OCI-LY1 (cell line): ENCODE measurements at regions not wholly inside any gene's neighbourhood (a gene's known extent, or its start where the extent isn't known, plus 50 kb on each side); places are given as distances from the start of the nearest gene placed in this dataset.

Source experiments
- H2AFZ ChIP-seq: fragments of 200-600 bp; sonication (generic), shearing (Covaris generic); 2 replicates; pipeline ENCODE4 v1.6.0; 2014; ENCODE audit warnings: antibody characterized with exemption, mild to moderate bottlenecking, low read length
- H3F3A ChIP-seq: fragments of 200-600 bp; sonication (generic), shearing (Covaris generic); 2 replicates; pipeline ENCODE4 v1.6.0; 2014; ENCODE audit warnings: mild to moderate bottlenecking, antibody characterized with exemption, low read length, moderate library complexity; ENCODE audit not compliant: insufficient read depth
- H3K27ac ChIP-seq: fragments of 200-600 bp; sonication (generic); 2 replicates; pipeline ENCODE4 v1.5.1; 2014; ENCODE audit warnings: low read length, mixed run types, mild to moderate bottlenecking, low read depth; ENCODE audit not compliant: poor library complexity, severe bottlenecking
- H3K27me3 ChIP-seq: fragments of 200-600 bp; sonication (generic); 2 replicates; pipeline ENCODE4 v1.6.0; 2014; ENCODE audit warnings: antibody characterized with exemption, mild to moderate bottlenecking, low read length, moderate library complexity; ENCODE audit not compliant: insufficient read depth
- H3K36me3 ChIP-seq: fragments of 200-600 bp; sonication (generic); 2 replicates; pipeline ENCODE4 v1.6.1; 2014; ENCODE audit warnings: mild to moderate bottlenecking, antibody characterized with exemption, low read length, moderate library complexity, mixed read lengths; ENCODE audit not compliant: insufficient read depth
- H3K4me1 ChIP-seq: fragments of 200-600 bp; sonication (generic); 2 replicates; pipeline ENCODE4 v1.5.1; 2014; ENCODE audit warnings: mild to moderate bottlenecking, low read length, moderate library complexity; ENCODE audit not compliant: insufficient read depth, severe bottlenecking
- H3K4me2 ChIP-seq: fragments of 200-600 bp; sonication (generic), shearing (Covaris generic); 2 replicates; pipeline ENCODE4 v1.6.1; 2014; ENCODE audit warnings: low read length
- H3K4me3 ChIP-seq: fragments of 200-600 bp; sonication (generic); 2 replicates; pipeline ENCODE4 v1.5.1; 2014; ENCODE audit warnings: low read length, low read depth, mild to moderate bottlenecking, mixed read lengths; ENCODE audit not compliant: poor library complexity, severe bottlenecking
- H3K79me2 ChIP-seq: fragments of 200-600 bp; shearing (Covaris generic); 2 replicates; pipeline ENCODE4 v1.6.1; 2016; ENCODE audit warnings: mixed run types, low read length, mixed read lengths; ENCODE audit not compliant: insufficient read depth
- H3K9ac ChIP-seq: fragments of 200-600 bp; sonication (generic), shearing (Covaris generic); 2 replicates; pipeline ENCODE4 v1.6.1; 2014; ENCODE audit warnings: mild to moderate bottlenecking, low read length, mixed read lengths
- H3K9me2 ChIP-seq: fragments of 200-600 bp; sonication (generic), shearing (Covaris generic); 2 replicates; pipeline ENCODE4 v1.6.1; 2014; ENCODE audit warnings: low read depth, mild to moderate bottlenecking, low read length, mixed read lengths
- H3K9me3 ChIP-seq: fragments of 200-600 bp; shearing (Covaris generic); 2 replicates; pipeline ENCODE4 v1.6.1; 2014; ENCODE audit warnings: low read length, mixed read lengths
- H4K20me1 ChIP-seq: fragments of 200-600 bp; sonication (generic), shearing (Covaris generic); 2 replicates; pipeline ENCODE4 v1.6.0; 2016; ENCODE audit warnings: mild to moderate bottlenecking, low read length; ENCODE audit not compliant: insufficient read depth
- EZH2 ChIP-seq: fragments of 200-600 bp; sonication (generic), shearing (Covaris generic); IDR thresholded peaks from 2 replicates; pipeline ENCODE4 v1.8.0; 2017; ENCODE audit warnings: borderline replicate concordance, mixed run types, mild to moderate bottlenecking, antibody characterized with exemption, low read length, moderate library complexity, mixed read lengths
- TF ChIP-seq, protein P1 (sequence below): fragments of 200-600 bp; sonication (generic), shearing (Covaris generic); IDR thresholded peaks from 2 replicates; pipeline ENCODE4 v1.5.1; 2017; ENCODE audit warnings: mild to moderate bottlenecking, antibody characterized with exemption, low read length, moderate library complexity, mixed read lengths

DNA sequence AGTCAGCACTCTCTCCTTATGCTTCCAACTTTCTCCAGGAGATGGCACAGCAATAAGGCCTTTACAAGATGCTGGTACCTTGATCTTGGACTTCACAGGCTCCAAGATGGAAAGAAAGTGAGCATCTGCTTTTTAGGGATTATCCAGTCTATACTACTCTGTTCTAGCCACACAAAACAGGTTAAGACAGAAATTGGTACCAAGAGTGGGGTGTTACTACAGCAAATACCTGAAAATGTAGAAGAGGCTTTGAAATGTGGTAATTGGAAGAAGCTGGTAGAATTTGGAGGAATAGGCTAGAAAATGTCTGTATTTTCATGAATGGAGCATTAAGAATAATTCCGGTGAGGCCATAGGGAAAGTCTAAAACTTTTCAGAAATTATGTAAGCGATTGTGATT, 484.8 kb upstream of the GRIA1 start:
- H3K4me2 ChIP-seq = no peak overlapping the region
- no peaks in the 10 kb centered on the region for H3K27me3 ChIP-seq
- H3K9me3 ChIP-seq = no peaks in the 10 kb centered on the region
- no peaks in the 10 kb centered on the region for H3K9me2 ChIP-seq
- H4K20me1 ChIP-seq = no peaks in the 10 kb centered on the region
- H3K9ac ChIP-seq = no peak overlapping the region
- no peak overlapping the region for H2AFZ ChIP-seq
- H3K79me2 ChIP-seq = no peaks in the 10 kb centered on the region
- H3K36me3 ChIP-seq = no peaks in the 10 kb centered on the region
- no peak overlapping the region for H3K4me3 ChIP-seq
- H3K27ac ChIP-seq = no peak overlapping the region
- TF ChIP-seq, protein P1, sequence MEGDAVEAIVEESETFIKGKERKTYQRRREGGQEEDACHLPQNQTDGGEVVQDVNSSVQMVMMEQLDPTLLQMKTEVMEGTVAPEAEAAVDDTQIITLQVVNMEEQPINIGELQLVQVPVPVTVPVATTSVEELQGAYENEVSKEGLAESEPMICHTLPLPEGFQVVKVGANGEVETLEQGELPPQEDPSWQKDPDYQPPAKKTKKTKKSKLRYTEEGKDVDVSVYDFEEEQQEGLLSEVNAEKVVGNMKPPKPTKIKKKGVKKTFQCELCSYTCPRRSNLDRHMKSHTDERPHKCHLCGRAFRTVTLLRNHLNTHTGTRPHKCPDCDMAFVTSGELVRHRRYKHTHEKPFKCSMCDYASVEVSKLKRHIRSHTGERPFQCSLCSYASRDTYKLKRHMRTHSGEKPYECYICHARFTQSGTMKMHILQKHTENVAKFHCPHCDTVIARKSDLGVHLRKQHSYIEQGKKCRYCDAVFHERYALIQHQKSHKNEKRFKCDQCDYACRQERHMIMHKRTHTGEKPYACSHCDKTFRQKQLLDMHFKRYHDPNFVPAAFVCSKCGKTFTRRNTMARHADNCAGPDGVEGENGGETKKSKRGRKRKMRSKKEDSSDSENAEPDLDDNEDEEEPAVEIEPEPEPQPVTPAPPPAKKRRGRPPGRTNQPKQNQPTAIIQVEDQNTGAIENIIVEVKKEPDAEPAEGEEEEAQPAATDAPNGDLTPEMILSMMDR = no peak
- TF ChIP-seq EZH2 = no peak
- no peaks in the 10 kb centered on the region for H3K4me1 ChIP-seq
- no peaks in the 10 kb centered on the region for H3F3A ChIP-seq

DNA sequence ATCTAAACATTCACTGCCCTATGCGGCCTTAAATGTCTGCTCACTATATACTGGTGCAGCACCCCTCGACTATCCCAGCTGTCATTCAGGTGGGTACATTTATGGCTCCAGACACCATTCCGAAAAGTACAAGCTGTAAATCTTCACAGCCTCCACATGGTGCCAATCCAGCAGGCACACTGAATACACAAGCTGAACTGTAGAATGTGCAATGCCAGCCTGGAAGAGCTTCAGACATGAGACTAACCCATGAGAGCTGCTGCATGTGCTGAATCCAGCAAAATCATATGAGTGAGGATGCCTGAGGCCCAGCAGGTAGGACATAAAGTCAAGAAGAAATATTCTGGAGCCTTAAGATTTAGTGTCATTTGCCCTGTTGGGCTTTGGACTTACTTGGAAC, 483.8 kb upstream of the GRIA1 start:
- no peaks in the 10 kb centered on the region for H4K20me1 ChIP-seq
- no peaks in the 10 kb centered on the region for H3K36me3 ChIP-seq
- no peak overlapping the region for H3K9ac ChIP-seq
- H3K9me2 ChIP-seq = no peaks in the 10 kb centered on the region
- H3K4me2 ChIP-seq = no peak overlapping the region
- H3K27ac ChIP-seq = no peak overlapping the region
- no peaks in the 10 kb centered on the region for H3F3A ChIP-seq
- no peaks in the 10 kb centered on the region for H3K27me3 ChIP-seq
- TF ChIP-seq, protein P1 = no peak
- TF ChIP-seq EZH2 = no peak
- H3K4me1 ChIP-seq = no peaks in the 10 kb centered on the region
- H3K4me3 ChIP-seq = no peak overlapping the region
- H3K79me2 ChIP-seq = no peaks in the 10 kb centered on the region
- no peaks in the 10 kb centered on the region for H3K9me3 ChIP-seq
- no peak overlapping the region for H2AFZ ChIP-seq

DNA sequence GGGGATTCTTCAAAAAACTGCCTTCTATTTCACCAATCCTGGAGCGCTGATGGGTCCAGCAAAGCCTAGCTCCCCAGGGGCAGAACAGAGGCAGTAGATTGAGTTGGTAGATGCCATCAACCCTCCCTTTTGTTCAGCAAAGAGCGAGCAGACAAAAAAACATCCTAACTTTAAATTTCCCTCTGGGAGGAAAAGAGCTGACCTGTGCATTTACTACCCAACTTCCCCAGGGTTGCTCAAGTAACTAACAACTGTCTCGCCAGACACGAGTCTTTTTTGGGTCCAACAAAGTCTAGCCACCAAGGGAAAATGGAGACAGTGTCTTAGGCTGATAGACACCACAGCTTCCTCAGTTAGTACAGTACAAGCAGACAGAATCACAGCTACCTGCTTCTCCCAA, 476.3 kb upstream of the GRIA1 start:
- Histone ChIP-seq H3K9me3 (no peaks in the 10 kb centered on the region), H2AFZ (no peak overlapping the region), H3K27ac (no peak overlapping the region), H3K9me2 (no peaks in the 10 kb centered on the region), H3K79me2 (no peaks in the 10 kb centered on the region), H3K4me1 (no peaks in the 10 kb centered on the region), H3F3A (no peaks in the 10 kb centered on the region), H4K20me1 (no peaks in the 10 kb centered on the region), H3K9ac (no peak overlapping the region), H3K36me3 (no peaks in the 10 kb centered on the region), H3K4me3 (no peak overlapping the region), H3K4me2 (no peak overlapping the region), H3K27me3 (no peaks in the 10 kb centered on the region)
- TF ChIP-seq, protein P1 = no peak
- no peak for TF ChIP-seq EZH2
